ENCODE measurements at regions not wholly inside any gene's neighbourhood (a gene's known extent, or its start where the extent isn't known, plus 50 kb on each side); places are given as distances from the start of the nearest gene placed in this dataset.
A peak's percentile ranks its signal among the peaks of the same experiment; 100 is the strongest.

- H3K4me3 ChIP-seq, result no peak overlapping the region
- H3K4me1 ChIP-seq, result no peaks in the 10 kb centered on the region
- no peak overlapping the region for H3K27ac ChIP-seq
- H3K9me3 ChIP-seq (replicated peaks), result no peaks in the 10 kb centered on the region
- DNase-seq, result no peak
- H3K36me3 ChIP-seq, result no peaks in the 10 kb centered on the region
- H3K27me3 ChIP-seq, result no peaks in the 10 kb centered on the region
These were observed 213.7 kb upstream of the GALNT5 start for GRCh38 chr2:157043786-157044185.

GRCh38 chr2:157046396-157046795 lies 211.1 kb upstream of the GALNT5 start:
- DNase-seq, result no peak
- Histone ChIP-seq H3K9me3 (replicated peaks) (no peaks in the 10 kb centered on the region), H3K27ac (no peak overlapping the region), H3K27me3 (no peaks in the 10 kb centered on the region), H3K4me3 (no peak overlapping the region), H3K4me1 (no peaks in the 10 kb centered on the region), H3K36me3 (no peaks in the 10 kb centered on the region)

DNA sequence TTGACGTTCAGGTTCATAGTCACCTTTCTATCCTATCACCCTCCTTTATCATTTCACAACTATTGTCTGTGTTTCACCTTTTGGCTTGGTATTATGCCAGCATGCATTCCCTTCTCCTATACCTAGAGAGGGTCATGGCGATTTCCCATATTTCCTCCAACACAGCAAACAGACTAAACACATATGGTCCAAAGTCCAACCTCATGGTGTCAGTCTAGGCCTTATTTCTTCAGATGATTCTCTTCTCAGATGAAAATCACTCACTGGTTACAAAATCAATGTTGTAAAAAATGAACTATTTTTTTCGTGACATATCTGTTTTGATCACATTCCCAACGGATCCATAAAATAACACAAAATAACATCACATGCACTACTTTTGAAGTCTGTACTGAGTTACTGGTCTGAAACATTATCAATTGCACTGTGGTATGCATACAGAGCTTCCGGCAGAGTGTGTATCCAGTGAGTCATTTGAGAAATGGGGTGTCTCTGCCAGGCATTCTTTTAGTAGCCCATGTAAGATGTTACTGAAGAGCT lies 204.8 kb upstream of the GALNT5 start:
- H3K27ac ChIP-seq, result no peak overlapping the region
- no peaks in the 10 kb centered on the region for H3K36me3 ChIP-seq
- no peaks in the 10 kb centered on the region for H3K27me3 ChIP-seq
- no peak overlapping the region for H3K4me3 ChIP-seq
- no peaks in the 10 kb centered on the region for H3K9me3 ChIP-seq (replicated peaks)
- peaks cover 12% of the 10 kb centered on the region; the same call in 1 of the 2 replicates for H3K4me1 ChIP-seq
- DNase-seq, result no peak

DNA sequence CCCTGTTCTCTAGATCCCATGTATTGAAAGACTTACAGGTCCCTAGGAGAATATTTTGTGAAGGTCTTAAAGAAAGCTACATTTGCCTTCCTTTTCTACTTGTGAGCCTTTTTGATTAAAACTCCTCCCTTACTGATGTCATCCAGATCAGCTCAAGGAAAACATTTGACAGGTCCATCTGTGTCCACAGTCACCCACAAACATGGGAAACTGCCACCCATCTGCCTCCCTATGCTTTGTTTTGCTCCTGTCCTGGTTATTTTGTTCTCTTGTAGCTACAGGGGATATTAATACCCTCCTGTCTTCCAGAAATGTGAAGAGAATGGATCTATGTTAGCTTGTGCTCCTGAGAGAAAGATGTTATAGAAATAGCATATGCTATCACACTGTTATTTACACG lies 203.6 kb upstream of the GALNT5 start:
- no peak overlapping the region for H3K27ac ChIP-seq
- no peaks in the 10 kb centered on the region for H3K9me3 ChIP-seq (replicated peaks)
- no peaks in the 10 kb centered on the region for H3K36me3 ChIP-seq
- H3K27me3 ChIP-seq, result no peaks in the 10 kb centered on the region
- DNase-seq, result no peak
- peaks cover 12% of the 10 kb centered on the region; the same call in 1 of the 2 replicates for H3K4me1 ChIP-seq
- H3K4me3 ChIP-seq, result no peak overlapping the region

DNA sequence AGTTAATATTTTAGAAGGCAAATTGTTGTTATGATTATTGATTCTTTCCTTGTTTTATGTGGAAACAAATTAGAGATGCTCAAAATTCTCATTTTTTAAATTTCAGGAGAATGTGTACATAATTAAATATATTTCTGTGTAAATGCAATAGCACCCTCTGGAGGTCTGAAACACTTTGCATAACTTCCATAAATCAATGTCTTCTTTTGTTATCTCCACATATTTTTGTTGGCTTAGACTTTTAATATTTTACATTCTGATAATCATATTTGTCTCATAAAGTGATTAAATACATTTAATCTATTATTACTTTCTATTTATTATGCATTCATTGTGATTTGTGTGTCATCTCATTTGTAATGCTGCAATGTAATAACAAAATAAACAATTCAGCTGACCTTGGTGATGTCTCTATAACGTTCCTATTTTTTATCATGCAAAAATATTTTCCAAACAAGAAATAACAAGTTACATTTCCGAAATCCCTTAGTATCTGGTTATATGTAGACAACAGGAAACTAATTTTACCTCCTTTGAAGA lies 201.8 kb upstream of the GALNT5 start:
- Histone ChIP-seq H3K4me3 (peak overlapping the region; percentile 14), H3K4me1 (peaks cover 12% of the 10 kb centered on the region; the same call in 1 of the 2 replicates), H3K27me3 (no peaks in the 10 kb centered on the region), H3K9me3 (replicated peaks) (no peaks in the 10 kb centered on the region), H3K36me3 (no peaks in the 10 kb centered on the region), H3K27ac (peak overlapping the region; percentile 66)
- DNase-seq, result peak in 1 of 2 experiments; percentile 51

DNA sequence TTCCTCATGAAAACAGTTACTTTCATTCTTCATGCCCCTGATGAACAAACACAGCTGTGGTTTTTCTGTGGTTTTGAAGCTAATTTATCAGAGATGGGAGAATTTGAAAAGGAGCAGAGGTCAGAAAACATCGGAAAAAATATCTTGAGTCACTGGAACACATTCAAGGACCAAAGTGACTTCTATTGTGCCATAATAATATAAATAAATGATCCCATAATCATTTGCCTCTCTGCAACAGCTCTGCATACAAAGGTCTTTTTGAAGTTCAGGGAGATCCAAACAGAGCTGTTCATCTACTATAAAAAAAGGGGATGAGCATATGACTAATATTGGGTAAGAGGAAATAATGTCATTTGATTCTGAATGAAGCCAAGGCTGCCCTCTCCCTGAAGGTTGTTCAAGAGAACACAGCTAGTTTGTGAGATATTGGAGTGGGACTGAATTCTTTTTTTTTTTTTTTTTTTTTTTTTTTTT lies 201.3 kb upstream of the GALNT5 start:
- H3K4me3 ChIP-seq, result peak overlapping the region; percentile 14
- H3K36me3 ChIP-seq, result no peaks in the 10 kb centered on the region
- H3K9me3 ChIP-seq (replicated peaks), result no peaks in the 10 kb centered on the region
- H3K27me3 ChIP-seq, result no peaks in the 10 kb centered on the region
- peak; percentile 27 to 80 for DNase-seq
- H3K27ac ChIP-seq, result peak overlapping the region; percentile 66
- H3K4me1 ChIP-seq, result peaks cover 12% of the 10 kb centered on the region; the same call in 1 of the 2 replicates

- no peak overlapping the region for H3K4me3 ChIP-seq
- peaks cover 20% of the 10 kb centered on the region for H3K4me1 ChIP-seq
- H3K27ac ChIP-seq, result no peak overlapping the region
- no peaks in the 10 kb centered on the region for H3K27me3 ChIP-seq
- H3K9me3 ChIP-seq (replicated peaks), result no peaks in the 10 kb centered on the region
- peak; percentile 2 to 30 for DNase-seq
- no peaks in the 10 kb centered on the region for H3K36me3 ChIP-seq
These were observed 199.3 kb upstream of the GALNT5 start for GRCh38 chr2:157058161-157058560.

- Histone ChIP-seq H3K9me3 (replicated peaks) (no peaks in the 10 kb centered on the region), H3K4me3 (no peak overlapping the region), H3K36me3 (no peaks in the 10 kb centered on the region), H3K27ac (no peak overlapping the region), H3K27me3 (no peaks in the 10 kb centered on the region), H3K4me1 (peaks cover 20% of the 10 kb centered on the region)
- no peak for DNase-seq
These were observed 198.5 kb upstream of the GALNT5 start for GRCh38 chr2:157059036-157059435.

- H3K9me3 ChIP-seq (replicated peaks), result no peaks in the 10 kb centered on the region
- peak; percentile 3 to 39 for DNase-seq
- no peak overlapping the region for H3K4me3 ChIP-seq
- peaks cover 11% of the 10 kb centered on the region for H3K4me1 ChIP-seq
- H3K36me3 ChIP-seq, result no peaks in the 10 kb centered on the region
- no peaks in the 10 kb centered on the region for H3K27me3 ChIP-seq
- no peak overlapping the region for H3K27ac ChIP-seq
These were observed 195.7 kb upstream of the GALNT5 start for GRCh38 chr2:157061799-157062198.

- no peak overlapping the region for H3K4me3 ChIP-seq
- H3K36me3 ChIP-seq, result no peaks in the 10 kb centered on the region
- no peak overlapping the region for H3K27ac ChIP-seq
- no peaks in the 10 kb centered on the region for H3K4me1 ChIP-seq
- DNase-seq, result no peak
- H3K27me3 ChIP-seq, result no peaks in the 10 kb centered on the region
- H3K9me3 ChIP-seq (replicated peaks), result no peaks in the 10 kb centered on the region
These were observed 189.9 kb upstream of the GALNT5 start for GRCh38 chr2:157067562-157067961.

DNA sequence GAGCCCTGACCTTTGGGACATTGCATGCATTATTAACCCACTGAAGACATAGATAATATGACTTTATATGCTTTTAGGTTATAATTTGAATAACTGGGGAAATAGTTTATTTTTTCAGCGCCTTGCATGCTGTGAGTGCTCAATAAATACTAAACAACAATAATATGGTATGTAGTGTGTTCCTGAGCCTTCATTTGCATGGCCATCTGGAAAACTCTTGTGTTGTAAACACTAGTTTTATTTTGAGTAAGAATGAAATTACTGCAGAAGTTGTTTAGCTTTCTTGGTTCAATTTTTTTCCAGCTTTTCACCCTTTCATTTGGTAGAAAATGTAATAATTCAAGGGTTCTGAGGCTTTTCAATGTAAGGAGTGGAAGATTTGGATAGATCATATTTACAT lies 189.3 kb upstream of the GALNT5 start:
- no peak for DNase-seq
- H3K9me3 ChIP-seq (replicated peaks), result no peaks in the 10 kb centered on the region
- H3K36me3 ChIP-seq, result no peaks in the 10 kb centered on the region
- H3K27me3 ChIP-seq, result no peaks in the 10 kb centered on the region
- no peaks in the 10 kb centered on the region for H3K4me1 ChIP-seq
- no peak overlapping the region for H3K27ac ChIP-seq
- H3K4me3 ChIP-seq, result no peak overlapping the region

DNA sequence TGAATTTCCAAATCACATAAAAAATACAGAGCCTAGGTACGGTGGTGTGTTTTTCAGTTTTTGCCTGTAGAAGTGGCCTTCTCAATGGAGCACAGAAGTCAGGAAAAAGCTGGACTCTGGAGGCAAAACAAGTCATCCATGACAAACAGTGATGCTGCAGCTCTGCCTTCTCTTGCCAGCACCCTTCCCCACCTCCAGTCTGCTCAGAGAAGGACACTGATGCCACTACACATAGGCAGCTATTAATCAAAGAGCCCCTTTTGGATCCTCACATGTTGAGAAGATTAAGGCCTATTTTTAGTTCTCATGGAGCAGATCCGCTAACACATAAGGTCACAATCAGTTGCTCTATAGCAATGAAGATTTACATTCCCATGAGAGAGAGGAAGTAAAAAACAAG lies 181.6 kb upstream of the GALNT5 start:
- Histone ChIP-seq H3K36me3 (no peaks in the 10 kb centered on the region), H3K4me1 (no peaks in the 10 kb centered on the region), H3K27me3 (no peaks in the 10 kb centered on the region), H3K27ac (no peak overlapping the region), H3K9me3 (replicated peaks) (no peaks in the 10 kb centered on the region), H3K4me3 (no peak overlapping the region)
- no peak for DNase-seq

GRCh38 chr2:157076526-157077161 lies 180.9 kb upstream of the GALNT5 start:
- H3K27ac ChIP-seq, result no peak overlapping the region
- no peaks in the 10 kb centered on the region for H3K9me3 ChIP-seq (replicated peaks)
- H3K4me3 ChIP-seq, result no peak overlapping the region
- H3K4me1 ChIP-seq, result no peaks in the 10 kb centered on the region
- DNase-seq, result no peak
- no peaks in the 10 kb centered on the region for H3K36me3 ChIP-seq
- no peaks in the 10 kb centered on the region for H3K27me3 ChIP-seq

GRCh38 chr2:157077753-157078350 lies 179.7 kb upstream of the GALNT5 start:
- no peaks in the 10 kb centered on the region for H3K4me1 ChIP-seq
- DNase-seq, result no peak
- no peaks in the 10 kb centered on the region for H3K27me3 ChIP-seq

GRCh38 chr2:157082950-157083349 lies 174.6 kb upstream of the GALNT5 start:
- Histone ChIP-seq H3K36me3 (no peaks in the 10 kb centered on the region), H3K4me3 (no peak overlapping the region), H3K27me3 (no peaks in the 10 kb centered on the region), H3K4me1 (no peaks in the 10 kb centered on the region), H3K27ac (no peak overlapping the region), H3K9me3 (replicated peaks) (no peaks in the 10 kb centered on the region)
- DNase-seq, result no peak

More at GRCh38 chr2:157077753-157078350, 179.7 kb upstream of the GALNT5 start:
- Histone ChIP-seq H3K27ac (no peak overlapping the region), H3K4me3 (no peak overlapping the region), H3K9me3 (replicated peaks) (no peaks in the 10 kb centered on the region), H3K36me3 (no peaks in the 10 kb centered on the region)

Data from SJCRH30 (cell line).